ENCODE measurements at regions not wholly inside any gene's neighbourhood (a gene's known extent, or its start where the extent isn't known, plus 50 kb on each side); places are given as distances from the start of the nearest gene placed in this dataset.

DNA sequence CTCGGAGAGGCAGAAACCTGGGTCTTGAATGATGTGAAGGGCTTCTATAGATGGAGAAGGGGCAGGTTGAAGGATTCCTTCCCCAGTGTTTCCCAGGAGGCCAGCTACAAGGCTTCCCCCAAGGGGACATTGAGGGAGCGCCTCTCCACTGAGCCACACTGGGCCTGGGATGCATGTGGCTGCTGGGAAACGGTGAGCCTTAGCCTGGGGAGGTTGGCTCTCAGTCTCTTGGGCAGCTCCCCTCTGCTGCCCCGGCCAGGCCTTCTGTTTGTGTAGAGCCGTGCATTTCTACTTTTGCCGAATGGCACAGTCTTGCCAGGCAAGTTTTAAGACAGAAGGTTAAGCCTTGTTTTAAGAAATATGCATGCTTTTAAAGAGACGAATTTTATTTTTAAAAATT is 254.4 kb upstream of the POU3F1 start:
- Histone ChIP-seq H3K27me3 (ENCODE audit: insufficient read depth) (no peaks in the 10 kb centered on the region), H3K27ac (ENCODE audit: low read depth) (no peak overlapping the region), H3F3A (replicated peaks; ENCODE audit: low read depth) (no peaks in the 10 kb centered on the region), H3K9me2 (ENCODE audit: insufficient read depth) (no peaks in the 10 kb centered on the region), H2AFZ (peak overlapping the region; percentile 75; the same call in 1 of the 2 replicates), H3K79me2 (replicated peaks; ENCODE audit: insufficient read depth) (no peaks in the 10 kb centered on the region), H3K36me3 (ENCODE audit: insufficient read depth) (no peaks in the 10 kb centered on the region), H3K4me1 (ENCODE audit: insufficient read depth) (peaks cover 7% of the 10 kb centered on the region), H3K4me2 (no peak overlapping the region), H3K4me3 (no peak overlapping the region), H4K20me1 (replicated peaks; ENCODE audit: insufficient read depth) (no peaks in the 10 kb centered on the region)
- ATAC-seq (peak; percentile 76), DNase-seq (ENCODE audit: low spot score) (peak; percentile 7)
- Mint-ChIP-seq H3K9me3 (no peaks in the 10 kb centered on the region), H3K27me3 (ENCODE audit: insufficient read depth, low read depth, poor library complexity) (peaks cover 8% of the 10 kb centered on the region), H3K4me1 (peaks cover 25% of the 10 kb centered on the region), H3K27ac (no peak overlapping the region), H3K36me3 (ENCODE audit: low read depth) (no peaks in the 10 kb centered on the region), H3K4me3 (no peak overlapping the region)
- TF ChIP-seq CREB1 (CRISPR knock-in tag; IDR thresholded peaks at IDR 0.05; ENCODE audit: low read depth): no peak
- TF ChIP-seq EZH2 (IDR thresholded peaks at IDR 0.05; ENCODE audit: low read depth, unreplicated experiment): no peak
- TF ChIP-seq STAT1 (IDR thresholded peaks at IDR 0.05; ENCODE audit: unreplicated experiment): no peak
- TF ChIP-seq ZNF114 (CRISPR knock-in tag; IDR thresholded peaks at IDR 0.05): no peak
- no peak for TF ChIP-seq ZNF331 (CRISPR knock-in tag; IDR thresholded peaks at IDR 0.05; ENCODE audit: low read depth)

DNA sequence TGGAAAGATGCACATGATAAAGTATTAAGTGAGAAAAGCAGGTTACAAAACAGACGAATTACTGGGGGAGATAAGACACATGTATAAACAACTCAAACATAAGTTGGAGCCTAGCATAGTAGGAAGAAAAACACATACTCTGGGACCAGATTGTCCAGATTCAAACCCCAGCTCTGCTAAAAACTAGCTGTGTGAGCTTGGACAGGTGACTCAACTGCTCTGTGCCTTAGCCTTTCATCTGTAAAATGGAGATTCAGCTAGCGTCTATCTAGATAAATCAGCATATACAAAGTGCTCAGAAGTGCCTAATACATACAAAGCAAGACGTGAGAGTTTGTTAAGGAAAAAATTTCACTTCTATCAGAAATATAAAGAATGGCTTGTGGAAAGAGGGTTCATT is 254.0 kb upstream of the POU3F1 start:
- no peaks in the 10 kb centered on the region for H3K9me3 Mint-ChIP-seq
- peak overlapping the region; percentile 75; the same call in 1 of the 2 replicates for H2AFZ ChIP-seq
- H3F3A ChIP-seq (replicated peaks; ENCODE audit: low read depth): no peaks in the 10 kb centered on the region
- H3K27me3 Mint-ChIP-seq (ENCODE audit: insufficient read depth, low read depth, poor library complexity): peaks cover 8% of the 10 kb centered on the region
- TF ChIP-seq NANOG (IDR thresholded peaks at IDR 0.05; ENCODE audit: borderline replicate concordance): no peak
- H3K27ac Mint-ChIP-seq: no peak overlapping the region
- no peaks in the 10 kb centered on the region for H3K79me2 ChIP-seq (replicated peaks; ENCODE audit: insufficient read depth)
- H3K4me1 ChIP-seq (ENCODE audit: insufficient read depth): peaks cover 7% of the 10 kb centered on the region
- H3K9me2 ChIP-seq (ENCODE audit: insufficient read depth): no peaks in the 10 kb centered on the region
- no peak overlapping the region for H3K4me3 ChIP-seq
- H3K36me3 ChIP-seq (ENCODE audit: insufficient read depth): no peaks in the 10 kb centered on the region
- no peaks in the 10 kb centered on the region for H4K20me1 ChIP-seq (replicated peaks; ENCODE audit: insufficient read depth)
- no peaks in the 10 kb centered on the region for H3K36me3 Mint-ChIP-seq (ENCODE audit: low read depth)
- H3K4me1 Mint-ChIP-seq: peaks cover 25% of the 10 kb centered on the region
- no peak overlapping the region for H3K27ac ChIP-seq (ENCODE audit: low read depth)
- no peak overlapping the region for H3K4me3 Mint-ChIP-seq
- ATAC-seq (no peak), DNase-seq (ENCODE audit: low spot score) (no peak)
- no peak overlapping the region for H3K4me2 ChIP-seq
- no peaks in the 10 kb centered on the region for H3K27me3 ChIP-seq (ENCODE audit: insufficient read depth)

DNA sequence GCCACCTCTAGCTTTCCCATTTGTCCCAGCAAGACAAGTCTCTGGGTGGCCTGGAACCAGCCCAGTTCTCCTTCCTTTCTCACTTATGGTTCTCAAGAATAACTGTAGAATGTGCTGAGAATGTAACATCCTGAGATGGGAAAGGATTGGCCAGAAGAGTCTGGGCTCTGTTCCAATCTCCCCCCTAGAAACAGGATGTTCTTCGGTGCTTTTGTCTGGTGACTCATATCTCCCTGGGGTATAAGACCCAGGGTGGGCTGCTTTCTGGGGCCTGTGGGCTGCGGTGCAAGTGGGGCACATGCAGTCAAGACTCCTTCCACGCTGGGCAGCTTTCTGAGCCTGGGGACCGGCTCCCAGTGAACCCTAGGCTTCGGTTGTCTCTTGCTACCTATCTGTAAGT is 251.2 kb upstream of the POU3F1 start:
- Histone ChIP-seq H3K36me3 (ENCODE audit: insufficient read depth) (no peaks in the 10 kb centered on the region), H3K27me3 (ENCODE audit: insufficient read depth) (no peaks in the 10 kb centered on the region), H3K4me1 (ENCODE audit: insufficient read depth) (peaks cover 2% of the 10 kb centered on the region), H3K4me3 (no peak overlapping the region), H3K4me2 (no peak overlapping the region), H3K27ac (ENCODE audit: low read depth) (no peak overlapping the region), H3K9me2 (ENCODE audit: insufficient read depth) (no peaks in the 10 kb centered on the region), H2AFZ (no peak overlapping the region), H3F3A (replicated peaks; ENCODE audit: low read depth) (no peaks in the 10 kb centered on the region), H3K79me2 (replicated peaks; ENCODE audit: insufficient read depth) (no peaks in the 10 kb centered on the region), H4K20me1 (replicated peaks; ENCODE audit: insufficient read depth) (no peaks in the 10 kb centered on the region)
- TF ChIP-seq, protein P1, sequence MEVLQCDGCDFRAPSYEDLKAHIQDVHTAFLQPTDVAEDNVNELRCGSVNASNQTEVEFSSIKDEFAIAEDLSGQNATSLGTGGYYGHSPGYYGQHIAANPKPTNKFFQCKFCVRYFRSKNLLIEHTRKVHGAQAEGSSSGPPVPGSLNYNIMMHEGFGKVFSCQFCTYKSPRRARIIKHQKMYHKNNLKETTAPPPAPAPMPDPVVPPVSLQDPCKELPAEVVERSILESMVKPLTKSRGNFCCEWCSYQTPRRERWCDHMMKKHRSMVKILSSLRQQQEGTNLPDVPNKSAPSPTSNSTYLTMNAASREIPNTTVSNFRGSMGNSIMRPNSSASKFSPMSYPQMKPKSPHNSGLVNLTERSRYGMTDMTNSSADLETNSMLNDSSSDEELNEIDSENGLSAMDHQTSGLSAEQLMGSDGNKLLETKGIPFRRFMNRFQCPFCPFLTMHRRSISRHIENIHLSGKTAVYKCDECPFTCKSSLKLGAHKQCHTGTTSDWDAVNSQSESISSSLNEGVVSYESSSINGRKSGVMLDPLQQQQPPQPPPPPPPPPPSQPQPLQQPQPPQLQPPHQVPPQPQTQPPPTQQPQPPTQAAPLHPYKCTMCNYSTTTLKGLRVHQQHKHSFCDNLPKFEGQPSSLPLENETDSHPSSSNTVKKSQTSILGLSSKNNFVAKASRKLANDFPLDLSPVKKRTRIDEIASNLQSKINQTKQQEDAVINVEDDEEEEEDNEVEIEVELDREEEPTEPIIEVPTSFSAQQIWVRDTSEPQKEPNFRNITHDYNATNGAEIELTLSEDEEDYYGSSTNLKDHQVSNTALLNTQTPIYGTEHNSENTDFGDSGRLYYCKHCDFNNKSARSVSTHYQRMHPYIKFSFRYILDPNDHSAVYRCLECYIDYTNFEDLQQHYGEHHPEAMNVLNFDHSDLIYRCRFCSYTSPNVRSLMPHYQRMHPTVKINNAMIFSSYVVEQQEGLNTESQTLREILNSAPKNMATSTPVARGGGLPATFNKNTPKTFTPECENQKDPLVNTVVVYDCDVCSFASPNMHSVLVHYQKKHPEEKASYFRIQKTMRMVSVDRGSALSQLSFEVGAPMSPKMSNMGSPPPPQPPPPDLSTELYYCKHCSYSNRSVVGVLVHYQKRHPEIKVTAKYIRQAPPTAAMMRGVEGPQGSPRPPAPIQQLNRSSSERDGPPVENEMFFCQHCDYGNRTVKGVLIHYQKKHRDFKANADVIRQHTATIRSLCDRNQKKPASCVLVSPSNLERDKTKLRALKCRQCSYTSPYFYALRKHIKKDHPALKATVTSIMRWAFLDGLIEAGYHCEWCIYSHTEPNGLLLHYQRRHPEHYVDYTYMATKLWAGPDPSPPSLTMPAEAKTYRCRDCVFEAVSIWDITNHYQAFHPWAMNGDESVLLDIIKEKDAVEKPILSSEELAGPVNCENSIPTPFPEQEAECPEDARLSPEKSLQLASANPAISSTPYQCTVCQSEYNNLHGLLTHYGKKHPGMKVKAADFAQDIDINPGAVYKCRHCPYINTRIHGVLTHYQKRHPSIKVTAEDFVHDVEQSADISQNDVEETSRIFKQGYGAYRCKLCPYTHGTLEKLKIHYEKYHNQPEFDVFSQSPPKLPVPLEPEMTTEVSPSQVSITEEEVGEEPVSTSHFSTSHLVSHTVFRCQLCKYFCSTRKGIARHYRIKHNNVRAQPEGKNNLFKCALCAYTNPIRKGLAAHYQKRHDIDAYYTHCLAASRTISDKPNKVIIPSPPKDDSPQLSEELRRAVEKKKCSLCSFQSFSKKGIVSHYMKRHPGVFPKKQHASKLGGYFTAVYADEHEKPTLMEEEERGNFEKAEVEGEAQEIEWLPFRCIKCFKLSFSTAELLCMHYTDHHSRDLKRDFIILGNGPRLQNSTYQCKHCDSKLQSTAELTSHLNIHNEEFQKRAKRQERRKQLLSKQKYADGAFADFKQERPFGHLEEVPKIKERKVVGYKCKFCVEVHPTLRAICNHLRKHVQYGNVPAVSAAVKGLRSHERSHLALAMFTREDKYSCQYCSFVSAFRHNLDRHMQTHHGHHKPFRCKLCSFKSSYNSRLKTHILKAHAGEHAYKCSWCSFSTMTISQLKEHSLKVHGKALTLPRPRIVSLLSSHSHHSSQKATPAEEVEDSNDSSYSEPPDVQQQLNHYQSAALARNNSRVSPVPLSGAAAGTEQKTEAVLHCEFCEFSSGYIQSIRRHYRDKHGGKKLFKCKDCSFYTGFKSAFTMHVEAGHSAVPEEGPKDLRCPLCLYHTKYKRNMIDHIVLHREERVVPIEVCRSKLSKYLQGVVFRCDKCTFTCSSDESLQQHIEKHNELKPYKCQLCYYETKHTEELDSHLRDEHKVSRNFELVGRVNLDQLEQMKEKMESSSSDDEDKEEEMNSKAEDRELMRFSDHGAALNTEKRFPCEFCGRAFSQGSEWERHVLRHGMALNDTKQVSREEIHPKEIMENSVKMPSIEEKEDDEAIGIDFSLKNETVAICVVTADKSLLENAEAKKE (CRISPR knock-in tag; IDR thresholded peaks at IDR 0.05): no peak
- ATAC-seq (no peak), DNase-seq (ENCODE audit: low spot score) (no peak)
- Mint-ChIP-seq H3K9me3 (peaks cover 10% of the 10 kb centered on the region; the same call in 1 of the 3 replicates), H3K4me3 (no peak overlapping the region), H3K27me3 (ENCODE audit: insufficient read depth, low read depth, poor library complexity) (peaks cover 9% of the 10 kb centered on the region), H3K4me1 (peaks cover 19% of the 10 kb centered on the region), H3K27ac (no peak overlapping the region), H3K36me3 (ENCODE audit: low read depth) (peaks cover 12% of the 10 kb centered on the region)

All from GM23338 (cell line).